OCI-M2 (cell line): ENCODE measurements at regions not wholly inside any gene's neighbourhood (a gene's known extent, or its start where the extent isn't known, plus 50 kb on each side); places are given as distances from the start of the nearest gene placed in this dataset.

Experiments
- DNase-seq: peaks from one replicate; lab custom pipeline; 2025; ENCODE audit not compliant: unreplicated experiment; lab: John Stamatoyannopoulos, UW

DNA sequence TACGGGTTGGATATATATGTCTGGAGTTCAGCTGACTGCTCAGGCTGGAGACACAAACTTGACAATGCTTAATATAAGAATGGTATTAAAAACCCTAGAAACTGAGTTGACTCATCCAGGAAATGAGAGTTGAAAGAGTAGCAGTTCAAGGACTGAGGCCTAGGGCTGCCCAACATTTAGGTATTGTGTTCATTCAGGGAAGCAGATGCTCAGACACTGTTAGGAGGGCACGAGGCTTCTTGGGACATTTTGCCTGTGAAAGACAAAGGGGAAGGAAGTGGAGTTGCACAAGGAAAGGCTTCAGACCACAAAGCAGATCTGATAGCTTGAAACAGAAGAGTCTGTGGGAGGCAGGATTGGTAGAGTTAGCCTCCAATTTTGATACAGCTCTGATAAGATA lies 52.0 kb upstream of the HS3ST1 start:
- no peak for DNase-seq
